Stomach (tissue), 8 donors: ENCODE measurements at regions not wholly inside any gene's neighbourhood (a gene's known extent, or its start where the extent isn't known, plus 50 kb on each side); places are given as distances from the start of the nearest gene placed in this dataset.

Experiments used
- DNase-seq, 2 donors: peaks; one replicate each; pipeline versions ENCODE4 v3.0.0 to v3.0.0-alpha.2; 2013 to 2019
- H3K27ac ChIP-seq, 5 donors: fragments of 200-600 bp in 4 of 5; sonication (generic) in 4 of 5; one replicate each; pipeline ENCODE4 v1.5.1; 2013 to 2019; ENCODE audit warnings: mild to moderate bottlenecking in 1 of 5, moderate library complexity in 1 of 5
- H3K27me3 ChIP-seq, 3 donors: fragments of 200-600 bp; sonication (generic); one replicate each; pipeline ENCODE4 v1.5.1; 2017 to 2019; ENCODE audit warnings: mixed run types in 1 of 3
- H3K36me3 ChIP-seq, 4 donors: fragments of 200-600 bp; sonication (generic); 1 replicate in 3 of 4; 2 replicates in 1 of 4; pipeline ENCODE4 v1.5.1; 2016 to 2019
- H3K4me1 ChIP-seq, 4 donors: fragments of 200-600 bp; sonication (generic); one replicate each; pipeline ENCODE4 v1.5.1; 2016 to 2019
- H3K4me3 ChIP-seq, 4 donors: fragments of 200-600 bp; sonication (generic) in 3 of 4; one replicate each; pipeline ENCODE4 v1.5.1; 2016 to 2019; ENCODE audit warnings: mild to moderate bottlenecking in 1 of 4
- H3K9me3 ChIP-seq, 4 donors: fragments of 200-600 bp; sonication (generic); one replicate each; pipeline ENCODE4 v1.5.1; 2016 to 2019
- CTCF ChIP-seq, 7 experiments: fragments of 450-650 bp in 4 of 7; fragments of 200-600 bp in 3 of 7; sonication (generic) in 3 of 7; IDR thresholded peaks; one replicate each; pipeline ENCODE4 v1.5.1; 2016 to 2019; ENCODE audit warnings: antibody characterized with exemption in 7 of 7, control low read depth in 2 of 7, mild to moderate bottlenecking in 1 of 7
- EP300 ChIP-seq: sonication (generic); formaldehyde crosslinking; IDR thresholded peaks from one replicate; pipeline ENCODE4 v1.6.1; 2017; ENCODE audit warnings: antibody characterized with exemption
- POLR2A ChIP-seq, 4 donors: fragments of 450-650 bp; IDR thresholded peaks; one replicate each; pipeline ENCODE4 v1.6.1; 2016; ENCODE audit warnings: antibody characterized with exemption in 4 of 4, control low read depth in 2 of 4, mild to moderate bottlenecking in 1 of 4, moderate library complexity in 1 of 4
- POLR2AphosphoS5 ChIP-seq, 3 donors: sonication (generic); formaldehyde crosslinking; IDR thresholded peaks; one replicate each; pipeline ENCODE4 v1.6.1; 2016; ENCODE audit warnings: antibody characterized with exemption in 3 of 3
- WGBS, 5 donors: extraction: QIAGEN DNeasy Blood & Tissue Kit in 3 of 5; methylation state at CpG; one replicate each; pipeline versions ENCODE4 v1.1.5 to v1.1.7; 2013 to 2018; 5-methylcytosine and 5-hydroxymethylcytosine counted together
- intact Hi-C: fragments of 100-400 bp; cut with DNase I; formaldehyde crosslinking; loops from one replicate; pipeline ENCODE4 v1.15.1; 2023; ENCODE audit warnings: low total_unique reads
- donor health status: healthy with polysubstance abuse.
- donor health status: Bipolar disorder and iron deficiency.
- donor health status: healthy.

- Histone ChIP-seq H3K4me1 (no peaks in the 10 kb centered on the region), H3K36me3 (no peaks in the 10 kb centered on the region), H3K4me3 (no peak overlapping the region), H3K9me3 (no peaks in the 10 kb centered on the region), H3K27ac (no peak overlapping the region), H3K27me3 (no peaks in the 10 kb centered on the region)
- no peak for DNase-seq
- WGBS, 5 donors: 28 to 42% (median 32%) methylated on average over 2 to 4 of the region's 4 CpGs
- TF ChIP-seq EP300 (no peak), POLR2AphosphoS5 (IDR thresholded peaks at IDR 0.05) (no peak), CTCF (IDR thresholded peaks at IDR 0.05) (no peak), POLR2A (IDR thresholded peaks at IDR 0.05) (no peak)
- intact Hi-C loops: no loop called here
Measured at GRCh38 chrX:7582191-7582590, 260.8 kb upstream of the VCX start.

GRCh38 chrX:7580127-7580526, 262.8 kb upstream of the VCX start:
- 61 to 83% (median 72%) methylated on average over 2 of the region's 2 CpGs for WGBS, 5 donors
- TF ChIP-seq EP300: no peak
- TF ChIP-seq POLR2A (IDR thresholded peaks at IDR 0.05): no peak
- no peak for TF ChIP-seq CTCF (IDR thresholded peaks at IDR 0.05)
- TF ChIP-seq POLR2AphosphoS5 (IDR thresholded peaks at IDR 0.05): no peak
- no peaks in the 10 kb centered on the region for H3K27me3 ChIP-seq
- no peaks in the 10 kb centered on the region for H3K36me3 ChIP-seq
- no peaks in the 10 kb centered on the region for H3K4me1 ChIP-seq
- intact Hi-C loops: no loop called here
- no peaks in the 10 kb centered on the region for H3K9me3 ChIP-seq
- no peak overlapping the region for H3K27ac ChIP-seq
- no peak overlapping the region for H3K4me3 ChIP-seq
- peak in 1 of 2 donors; percentile 6 for DNase-seq

- no peaks in the 10 kb centered on the region for H3K27me3 ChIP-seq
- no peaks in the 10 kb centered on the region for H3K9me3 ChIP-seq
- TF ChIP-seq EP300 (no peak), POLR2A (IDR thresholded peaks at IDR 0.05) (no peak), POLR2AphosphoS5 (IDR thresholded peaks at IDR 0.05) (no peak), CTCF (IDR thresholded peaks at IDR 0.05) (no peak)
- 0 to 2% (median 0%) methylated on average over 3 of the region's 3 CpGs for WGBS, 5 donors
- no peaks in the 10 kb centered on the region for H3K36me3 ChIP-seq
- intact Hi-C loops: no loop called here
- peak in 1 of 2 donors; percentile 41 for DNase-seq
- no peak overlapping the region for H3K27ac ChIP-seq
- no peaks in the 10 kb centered on the region for H3K4me1 ChIP-seq
- H3K4me3 ChIP-seq: no peak overlapping the region
Measured at GRCh38 chrX:7574325-7574724, 268.6 kb upstream of the VCX start.

GRCh38 chrX:7570432-7571029, 272.4 kb upstream of the VCX start:
- no peaks in the 10 kb centered on the region for H3K36me3 ChIP-seq
- TF ChIP-seq EP300 (no peak), CTCF (IDR thresholded peaks at IDR 0.05) (no peak), POLR2A (IDR thresholded peaks at IDR 0.05) (no peak), POLR2AphosphoS5 (IDR thresholded peaks at IDR 0.05) (no peak)
- no peak overlapping the region for H3K4me3 ChIP-seq
- H3K27me3 ChIP-seq: no peaks in the 10 kb centered on the region
- no peak overlapping the region for H3K27ac ChIP-seq
- 78 to 87% (median 82%) methylated on average over 9 of the region's 9 CpGs for WGBS, 5 donors
- intact Hi-C loops: no loop called here
- no peak for DNase-seq
- H3K9me3 ChIP-seq: no peaks in the 10 kb centered on the region
- no peaks in the 10 kb centered on the region for H3K4me1 ChIP-seq
